ENCODE measurements at regions not wholly inside any gene's neighbourhood (a gene's known extent, or its start where the extent isn't known, plus 50 kb on each side); places are given as distances from the start of the nearest gene placed in this dataset.

- no peak for TF ChIP-seq CTCF (IDR thresholded peaks at IDR 0.05)
- Histone ChIP-seq H3K4me3 (no peak overlapping the region), H3K27ac (no peak overlapping the region), H3K27me3 (replicated peaks; ENCODE audit: insufficient read depth) (no peaks in the 10 kb centered on the region), H3K36me3 (no peaks in the 10 kb centered on the region), H3K9me3 (no peaks in the 10 kb centered on the region), H3K4me1 (ENCODE audit: control insufficient read depth in 1 of 2, low read depth in 2 of 2) (no peaks in the 10 kb centered on the region)
- DNase-seq (ENCODE audit: low spot score) (no peak), ATAC-seq (ENCODE audit: insufficient number of reproducible peaks, low FRiP score, low read depth) (no peak)
Measured at GRCh38 chr1:209509039-209509438, 74.5 kb upstream of the CAMK1G start.

GRCh38 chr1:209510063-209510462 is 73.5 kb upstream of the CAMK1G start:
- no peak overlapping the region for H3K27ac ChIP-seq
- H3K27me3 ChIP-seq (replicated peaks; ENCODE audit: insufficient read depth): no peaks in the 10 kb centered on the region
- TF ChIP-seq CTCF (IDR thresholded peaks at IDR 0.05): no peak
- H3K9me3 ChIP-seq: no peaks in the 10 kb centered on the region
- H3K4me3 ChIP-seq: no peak overlapping the region
- no peaks in the 10 kb centered on the region for H3K4me1 ChIP-seq (ENCODE audit: control insufficient read depth in 1 of 2, low read depth in 2 of 2)
- DNase-seq (ENCODE audit: low spot score) (no peak), ATAC-seq (ENCODE audit: insufficient number of reproducible peaks, low FRiP score, low read depth) (no peak)
- no peaks in the 10 kb centered on the region for H3K36me3 ChIP-seq

- ATAC-seq (ENCODE audit: insufficient number of reproducible peaks, low FRiP score, low read depth) (no peak), DNase-seq (ENCODE audit: low spot score) (no peak)
- H3K27ac ChIP-seq: no peak overlapping the region
- H3K9me3 ChIP-seq: no peaks in the 10 kb centered on the region
- H3K4me3 ChIP-seq: no peak overlapping the region
- TF ChIP-seq CTCF (IDR thresholded peaks at IDR 0.05): no peak
- H3K36me3 ChIP-seq: no peaks in the 10 kb centered on the region
- no peaks in the 10 kb centered on the region for H3K4me1 ChIP-seq (ENCODE audit: control insufficient read depth in 1 of 2, low read depth in 2 of 2)
- H3K27me3 ChIP-seq (replicated peaks; ENCODE audit: insufficient read depth): no peaks in the 10 kb centered on the region
Measured at GRCh38 chr1:209511169-209511568, 72.3 kb upstream of the CAMK1G start.

- Histone ChIP-seq H3K27ac (no peak overlapping the region), H3K36me3 (no peaks in the 10 kb centered on the region), H3K4me1 (ENCODE audit: control insufficient read depth in 1 of 2, low read depth in 2 of 2) (no peaks in the 10 kb centered on the region), H3K27me3 (replicated peaks; ENCODE audit: insufficient read depth) (no peaks in the 10 kb centered on the region), H3K9me3 (no peaks in the 10 kb centered on the region), H3K4me3 (no peak overlapping the region)
- no peak for TF ChIP-seq CTCF (IDR thresholded peaks at IDR 0.05)
- ATAC-seq (ENCODE audit: insufficient number of reproducible peaks, low FRiP score, low read depth) (no peak), DNase-seq (ENCODE audit: low spot score) (no peak)
Measured at GRCh38 chr1:209512821-209513220, 70.7 kb upstream of the CAMK1G start.

- Histone ChIP-seq H3K4me1 (ENCODE audit: control insufficient read depth in 1 of 2, low read depth in 2 of 2) (no peaks in the 10 kb centered on the region), H3K4me3 (no peak overlapping the region), H3K27me3 (replicated peaks; ENCODE audit: insufficient read depth) (no peaks in the 10 kb centered on the region), H3K27ac (no peak overlapping the region), H3K9me3 (no peaks in the 10 kb centered on the region), H3K36me3 (no peaks in the 10 kb centered on the region)
- ATAC-seq (ENCODE audit: insufficient number of reproducible peaks, low FRiP score, low read depth): no peak
- DNase-seq (ENCODE audit: low spot score): no peak
- no peak for TF ChIP-seq CTCF (IDR thresholded peaks at IDR 0.05)
Measured at GRCh38 chr1:209513226-209513625, 70.3 kb upstream of the CAMK1G start.

Data from thoracic aorta (tissue), 2 donors.